ENCODE measurements at regions not wholly inside any gene's neighbourhood (a gene's known extent, or its start where the extent isn't known, plus 50 kb on each side); places are given as distances from the start of the nearest gene placed in this dataset.

GRCh38 chr2:56444339-56444738, 260.5 kb downstream of the CCDC85A start:
- in situ Hi-C loops (cut with HindIII; ENCODE audit: low pct_unique_long_range_greater_than_20kb, low sequenced_read_pairs) = no loop called here
- DNase-seq (ENCODE audit: low read depth, low spot score) = no peak

DNA sequence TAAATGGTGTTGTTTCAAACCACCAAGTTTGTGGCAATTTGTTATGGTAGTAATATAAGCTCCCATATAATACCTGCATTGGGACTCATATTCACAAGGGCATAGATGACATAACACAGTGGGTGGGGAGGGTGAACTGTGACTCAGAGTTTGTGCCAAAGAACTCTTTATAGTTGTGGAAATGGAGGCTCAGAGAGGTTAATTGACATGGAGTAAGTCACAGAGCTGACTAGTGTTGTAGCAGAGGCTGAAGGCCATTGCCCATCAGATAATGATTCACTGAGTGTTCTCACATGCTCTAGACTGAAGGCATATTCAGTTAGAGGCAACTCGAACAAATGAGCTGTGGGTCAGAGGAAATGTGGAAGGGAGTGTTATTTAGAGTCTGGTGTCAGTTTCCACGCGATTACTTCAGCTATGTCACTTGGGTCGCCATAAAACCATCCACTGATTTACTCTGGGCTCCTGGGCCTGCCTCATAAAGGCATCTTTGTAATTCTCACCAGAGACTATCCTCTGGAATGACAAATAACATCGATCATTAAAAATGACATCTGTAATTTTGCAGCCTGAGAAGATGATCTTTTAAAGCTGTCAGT, 264.7 kb downstream of the CCDC85A start:
- DNase-seq (ENCODE audit: low read depth, low spot score) = no peak
- in situ Hi-C loops (cut with HindIII; ENCODE audit: low pct_unique_long_range_greater_than_20kb, low sequenced_read_pairs) = no loop called here

DNA sequence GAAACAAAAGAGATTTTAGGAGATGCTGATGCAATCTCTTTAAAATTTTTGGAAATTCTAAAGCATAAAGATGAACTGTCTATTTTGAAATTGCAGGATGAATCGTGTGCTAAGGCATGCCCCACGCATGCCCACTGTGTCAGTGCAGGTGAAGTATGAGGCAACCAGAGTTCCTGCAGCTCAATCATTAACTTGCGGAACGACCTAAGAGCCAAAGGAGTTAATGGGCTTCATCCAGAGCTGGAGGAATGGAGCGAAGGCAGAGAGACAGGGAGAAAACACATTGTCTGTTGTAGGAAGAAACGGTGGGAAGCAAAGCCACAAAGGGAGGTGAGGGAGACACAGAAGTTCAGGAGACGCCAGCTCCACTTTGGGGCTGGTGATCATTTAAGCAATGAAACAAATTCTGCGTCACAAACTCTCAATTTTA, 265.2 kb downstream of the CCDC85A start:
- in situ Hi-C loops (cut with HindIII; ENCODE audit: low pct_unique_long_range_greater_than_20kb, low sequenced_read_pairs) = no loop called here
- no peak for DNase-seq (ENCODE audit: low read depth, low spot score)

DNA sequence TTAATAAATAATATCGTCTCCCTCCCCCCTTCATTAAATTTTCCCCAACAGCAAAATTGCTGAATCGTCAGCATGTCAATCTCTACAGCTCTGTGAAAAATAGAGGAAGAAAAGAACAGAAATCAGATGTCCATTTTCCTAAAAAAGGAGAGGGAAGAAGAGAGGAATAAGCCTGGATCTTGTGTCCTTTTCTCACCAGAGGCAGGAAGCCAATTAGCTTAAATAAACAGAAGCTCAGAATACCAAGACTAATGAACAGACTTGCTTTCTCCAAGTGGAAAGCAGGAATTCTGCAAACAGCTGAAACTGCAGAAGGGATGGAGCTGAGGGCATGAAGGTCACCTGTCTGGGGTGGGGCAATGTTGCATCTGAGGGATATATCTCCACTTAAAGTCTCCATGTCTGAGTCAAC, 265.7 kb downstream of the CCDC85A start:
- no peak for DNase-seq (ENCODE audit: low read depth, low spot score)
- in situ Hi-C loops (cut with HindIII; ENCODE audit: low pct_unique_long_range_greater_than_20kb, low sequenced_read_pairs) = no loop called here

DNA sequence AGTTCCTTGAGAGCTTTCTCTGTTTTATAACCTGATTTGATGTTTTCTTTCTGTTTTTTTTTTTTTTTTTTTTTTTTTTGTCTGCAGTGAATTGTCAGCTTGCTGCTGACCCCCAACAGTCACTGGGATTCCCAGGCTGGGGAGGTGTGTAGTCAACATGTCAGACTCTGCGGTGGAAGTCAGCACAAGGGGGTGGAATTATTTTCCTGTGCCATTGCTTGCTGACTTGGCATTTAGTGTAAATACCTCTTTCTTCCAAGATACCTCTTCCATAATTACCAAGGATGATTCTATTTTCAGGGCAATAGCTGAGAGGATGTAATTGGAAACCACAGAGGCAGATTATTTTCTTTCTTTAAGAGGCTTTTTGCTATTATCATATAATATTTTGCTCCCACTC, 266.3 kb downstream of the CCDC85A start:
- in situ Hi-C loops (cut with HindIII; ENCODE audit: low pct_unique_long_range_greater_than_20kb, low sequenced_read_pairs) = no loop called here
- no peak for DNase-seq (ENCODE audit: low read depth, low spot score)

GRCh38 chr2:56450772-56451171, 267.0 kb downstream of the CCDC85A start:
- DNase-seq (ENCODE audit: low read depth, low spot score) = no peak
- in situ Hi-C loops (cut with HindIII; ENCODE audit: low pct_unique_long_range_greater_than_20kb, low sequenced_read_pairs) = no loop called here

DNA sequence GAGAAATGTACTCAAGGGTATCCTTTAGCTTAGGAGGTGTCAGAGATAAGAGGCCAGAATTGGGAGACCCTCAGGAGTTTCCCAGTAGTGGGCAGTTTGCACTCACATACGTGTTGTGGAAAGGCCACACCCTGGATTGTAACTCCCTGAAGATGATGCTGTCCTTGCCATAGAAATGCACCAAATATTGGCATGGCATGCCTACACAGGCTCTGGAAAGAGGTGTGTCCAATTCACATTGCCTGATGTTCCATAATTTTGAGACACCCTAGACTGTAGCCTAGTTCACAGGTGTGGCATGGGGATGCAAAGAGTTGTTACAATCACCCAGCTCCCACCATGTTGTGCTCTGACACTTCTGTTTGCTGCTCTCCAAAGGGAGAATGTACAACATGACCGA, 271.9 kb downstream of the CCDC85A start:
- in situ Hi-C loops (cut with HindIII; ENCODE audit: low pct_unique_long_range_greater_than_20kb, low sequenced_read_pairs) = no loop called here
- no peak for DNase-seq (ENCODE audit: low read depth, low spot score)

DNA sequence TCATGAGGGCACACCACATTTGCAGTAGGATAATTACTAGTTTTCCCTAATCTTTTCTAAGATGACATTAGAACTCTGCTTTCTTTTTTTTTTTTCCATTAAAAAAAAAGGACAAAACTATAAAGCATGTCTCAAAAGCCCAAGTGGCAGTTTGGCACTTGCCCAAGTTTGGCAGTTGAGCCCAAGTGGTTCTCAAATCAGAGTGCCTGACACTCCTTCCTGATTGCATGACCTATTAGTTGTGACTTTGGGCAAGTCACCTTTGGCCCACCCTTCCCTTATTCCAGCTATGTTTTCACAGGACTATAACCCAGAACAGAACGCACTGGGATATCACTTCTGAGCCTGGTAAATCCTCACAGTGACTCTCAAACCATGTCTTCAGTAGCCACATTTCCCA, 273.0 kb downstream of the CCDC85A start:
- in situ Hi-C loops (cut with HindIII; ENCODE audit: low pct_unique_long_range_greater_than_20kb, low sequenced_read_pairs) = no loop called here

DNA sequence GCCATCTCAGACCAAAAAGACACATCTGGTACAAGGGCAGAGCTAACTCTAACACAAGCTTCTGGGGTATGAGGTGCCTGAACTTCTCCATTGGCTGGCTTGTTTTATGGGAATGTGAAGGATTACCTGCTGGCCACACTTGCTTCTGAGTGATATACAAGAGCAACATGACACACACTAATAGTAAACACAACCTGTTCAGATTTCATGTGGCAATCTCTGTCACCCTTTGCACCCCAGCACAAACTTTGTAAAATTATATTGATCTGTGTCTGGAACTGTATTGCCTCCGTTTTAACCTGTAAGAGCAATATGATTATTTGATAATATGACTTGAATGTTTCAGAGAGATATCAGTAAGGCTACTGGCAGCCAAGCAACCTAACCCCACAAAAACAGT, 276.7 kb downstream of the CCDC85A start:
- in situ Hi-C loops (cut with HindIII; ENCODE audit: low pct_unique_long_range_greater_than_20kb, low sequenced_read_pairs) = no loop called here
- no peak for DNase-seq (ENCODE audit: low read depth, low spot score)

More for the DNA sequence above, 273.0 kb downstream of the CCDC85A start:
- DNase-seq (ENCODE audit: low read depth, low spot score) = no peak

DNA sequence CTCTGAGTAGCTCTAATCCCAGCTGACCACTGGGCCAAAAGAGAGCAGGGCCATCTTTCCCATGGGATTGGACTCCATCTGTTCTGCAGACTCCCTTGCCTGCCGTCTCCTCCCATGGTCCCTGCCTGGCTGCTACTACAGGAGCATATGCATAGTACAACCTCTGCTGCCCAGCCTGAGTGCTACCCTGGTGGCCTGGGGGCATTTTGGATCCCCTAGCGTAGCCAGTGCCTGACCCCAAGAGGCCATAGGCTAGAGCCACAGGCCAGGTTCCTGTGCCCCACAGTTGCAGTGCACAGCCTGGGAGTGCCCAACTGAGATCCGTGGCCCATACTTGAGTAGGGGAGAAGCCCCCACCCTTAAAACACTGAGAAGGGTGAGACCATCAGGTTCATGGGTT, 280.3 kb downstream of the CCDC85A start:
- in situ Hi-C loops (cut with HindIII; ENCODE audit: low pct_unique_long_range_greater_than_20kb, low sequenced_read_pairs) = no loop called here
- no peak for DNase-seq (ENCODE audit: low read depth, low spot score)

GRCh38 chr2:56464613-56465012, 280.8 kb downstream of the CCDC85A start:
- DNase-seq (ENCODE audit: low read depth, low spot score) = no peak
- in situ Hi-C loops (cut with HindIII; ENCODE audit: low pct_unique_long_range_greater_than_20kb, low sequenced_read_pairs) = no loop called here

GRCh38 chr2:56465491-56465890, 281.7 kb downstream of the CCDC85A start:
- in situ Hi-C loops (cut with HindIII; ENCODE audit: low pct_unique_long_range_greater_than_20kb, low sequenced_read_pairs) = no loop called here
- DNase-seq (ENCODE audit: low read depth, low spot score) = no peak

GRCh38 chr2:56473524-56473923, 289.7 kb downstream of the CCDC85A start:
- in situ Hi-C loops (cut with HindIII; ENCODE audit: low pct_unique_long_range_greater_than_20kb, low sequenced_read_pairs) = no loop called here
- no peak for DNase-seq (ENCODE audit: low read depth, low spot score)

GRCh38 chr2:56474412-56475158, 290.8 kb downstream of the CCDC85A start:
- no peak for DNase-seq (ENCODE audit: low read depth, low spot score)
- in situ Hi-C loops (cut with HindIII; ENCODE audit: low pct_unique_long_range_greater_than_20kb, low sequenced_read_pairs) = no loop called here

DNA sequence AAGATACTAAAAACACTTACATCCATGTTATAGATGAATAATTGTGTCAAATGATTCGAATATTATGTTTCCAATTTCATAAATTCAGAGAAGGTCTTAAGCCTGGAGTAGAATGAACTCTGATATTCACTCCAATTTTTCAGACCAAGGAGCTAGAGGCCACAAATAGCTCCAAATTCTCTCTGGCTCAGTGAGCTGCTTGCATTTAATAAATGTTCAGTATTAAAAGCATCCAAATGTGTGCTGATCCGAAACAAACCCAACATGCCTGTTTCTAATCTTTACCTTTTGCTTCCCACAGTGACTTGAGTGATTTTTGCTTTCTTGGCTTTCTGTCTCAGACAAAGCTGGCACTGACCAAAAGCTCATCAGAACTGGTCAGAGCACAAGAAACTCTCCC, 291.4 kb downstream of the CCDC85A start:
- no peak for DNase-seq (ENCODE audit: low read depth, low spot score)
- in situ Hi-C loops (cut with HindIII; ENCODE audit: low pct_unique_long_range_greater_than_20kb, low sequenced_read_pairs) = no loop called here

- in situ Hi-C loops (cut with HindIII; ENCODE audit: low pct_unique_long_range_greater_than_20kb, low sequenced_read_pairs) = no loop called here
- DNase-seq (ENCODE audit: low read depth, low spot score) = no peak
Observed at GRCh38 chr2:56476509-56477071, 292.8 kb downstream of the CCDC85A start.

DNA sequence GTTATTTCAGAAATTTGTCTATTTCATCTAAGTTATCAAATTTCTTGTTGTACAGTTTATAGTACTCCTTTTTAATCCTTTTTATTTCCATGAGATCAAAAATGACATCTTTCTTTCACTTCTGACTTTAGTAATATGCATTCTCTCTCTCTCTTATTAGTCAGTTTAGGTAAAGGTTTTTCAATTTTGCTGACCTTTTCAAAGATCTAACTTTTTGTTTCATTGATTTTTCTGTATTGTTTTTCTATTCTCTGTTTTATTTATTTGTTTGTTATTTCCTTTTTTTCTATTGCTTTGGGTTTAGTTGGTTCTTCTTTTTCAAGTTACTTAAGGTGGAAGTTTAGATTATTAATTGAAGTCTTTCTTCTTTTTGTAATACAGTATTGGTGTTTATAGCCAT, 294.2 kb downstream of the CCDC85A start:
- DNase-seq (ENCODE audit: low read depth, low spot score) = no peak
- in situ Hi-C loops (cut with HindIII; ENCODE audit: low pct_unique_long_range_greater_than_20kb, low sequenced_read_pairs) = no loop called here

GRCh38 chr2:56483081-56483480, 299.3 kb downstream of the CCDC85A start:
- no peak for DNase-seq (ENCODE audit: low read depth, low spot score)

GRCh38 chr2:56484906-56485305, 301.1 kb downstream of the CCDC85A start:
- no peak for DNase-seq (ENCODE audit: low read depth, low spot score)
- in situ Hi-C loops (cut with HindIII; ENCODE audit: low pct_unique_long_range_greater_than_20kb, low sequenced_read_pairs) = no loop called here

More at GRCh38 chr2:56483081-56483480, 299.3 kb downstream of the CCDC85A start:
- in situ Hi-C loops (cut with HindIII; ENCODE audit: low pct_unique_long_range_greater_than_20kb, low sequenced_read_pairs) = no loop called here

All from SK-MEL-5 (cell line).